ENCODE measurements at regions not wholly inside any gene's neighbourhood (a gene's known extent, or its start where the extent isn't known, plus 50 kb on each side); places are given as distances from the start of the nearest gene placed in this dataset.

DNA sequence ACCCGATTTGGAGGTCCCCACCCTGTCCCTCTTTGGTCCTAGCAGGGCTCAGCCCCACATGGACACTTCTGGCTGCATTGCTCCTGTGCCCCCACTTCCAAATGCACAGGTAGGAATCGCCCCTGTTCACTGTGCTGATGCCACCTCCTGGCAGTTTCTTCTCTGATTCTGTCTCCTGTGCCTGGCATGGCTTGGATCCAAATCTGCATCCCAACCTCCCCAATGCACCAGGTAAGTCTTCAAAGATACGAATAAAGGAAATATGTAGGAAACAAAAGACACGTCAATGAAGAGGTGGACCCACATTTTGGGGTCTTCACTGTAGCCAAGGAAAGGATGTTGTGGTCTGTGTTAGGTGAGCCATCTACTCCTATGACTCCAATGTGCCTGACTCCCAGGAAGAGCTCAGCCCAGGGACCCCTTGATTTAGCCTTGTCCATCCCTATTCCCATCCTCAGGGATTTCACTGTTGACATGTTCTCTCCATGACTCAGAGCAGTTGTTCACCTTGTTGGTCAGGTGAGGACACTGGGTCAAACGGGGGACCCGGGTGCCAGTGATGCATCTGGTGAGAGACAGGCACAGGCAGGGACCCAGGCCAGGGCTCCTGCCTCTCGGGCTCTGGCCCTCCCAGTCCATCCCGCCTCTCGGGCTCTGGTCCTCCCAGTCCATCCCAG is 341.8 kb downstream of the CXCL12 start:
- H3K4me3 ChIP-seq (ENCODE audit: low read length) = no peak overlapping the region
- H3K36me3 ChIP-seq (replicated peaks; ENCODE audit: low read depth, low read length) = no peaks in the 10 kb centered on the region
- no peak overlapping the region for H3K9ac ChIP-seq (ENCODE audit: low read length)
- H2AFZ ChIP-seq (ENCODE audit: low read depth, low read length) = no peak overlapping the region
- H3K9me3 ChIP-seq (ENCODE audit: insufficient read depth, low read length) = no peaks in the 10 kb centered on the region
- no peaks in the 10 kb centered on the region for H3K79me2 ChIP-seq (ENCODE audit: low read length)
- H3K27me3 ChIP-seq (ENCODE audit: low read depth, low read length) = no peaks in the 10 kb centered on the region
- H4K20me1 ChIP-seq (ENCODE audit: insufficient read depth, low read length) = no peaks in the 10 kb centered on the region
- no peak overlapping the region for H3K27ac ChIP-seq (ENCODE audit: low read length)
- H3K4me1 ChIP-seq (ENCODE audit: low read length) = no peaks in the 10 kb centered on the region
- TF ChIP-seq, protein P1, sequence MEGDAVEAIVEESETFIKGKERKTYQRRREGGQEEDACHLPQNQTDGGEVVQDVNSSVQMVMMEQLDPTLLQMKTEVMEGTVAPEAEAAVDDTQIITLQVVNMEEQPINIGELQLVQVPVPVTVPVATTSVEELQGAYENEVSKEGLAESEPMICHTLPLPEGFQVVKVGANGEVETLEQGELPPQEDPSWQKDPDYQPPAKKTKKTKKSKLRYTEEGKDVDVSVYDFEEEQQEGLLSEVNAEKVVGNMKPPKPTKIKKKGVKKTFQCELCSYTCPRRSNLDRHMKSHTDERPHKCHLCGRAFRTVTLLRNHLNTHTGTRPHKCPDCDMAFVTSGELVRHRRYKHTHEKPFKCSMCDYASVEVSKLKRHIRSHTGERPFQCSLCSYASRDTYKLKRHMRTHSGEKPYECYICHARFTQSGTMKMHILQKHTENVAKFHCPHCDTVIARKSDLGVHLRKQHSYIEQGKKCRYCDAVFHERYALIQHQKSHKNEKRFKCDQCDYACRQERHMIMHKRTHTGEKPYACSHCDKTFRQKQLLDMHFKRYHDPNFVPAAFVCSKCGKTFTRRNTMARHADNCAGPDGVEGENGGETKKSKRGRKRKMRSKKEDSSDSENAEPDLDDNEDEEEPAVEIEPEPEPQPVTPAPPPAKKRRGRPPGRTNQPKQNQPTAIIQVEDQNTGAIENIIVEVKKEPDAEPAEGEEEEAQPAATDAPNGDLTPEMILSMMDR (IDR thresholded peaks at IDR 0.05; ENCODE audit: low read depth, low read length) = no peak
- no peak for TF ChIP-seq EZH2phosphoT487 (IDR thresholded peaks at IDR 0.05; ENCODE audit: low read depth)
- H3K4me2 ChIP-seq (ENCODE audit: low read length) = no peak overlapping the region

DNA sequence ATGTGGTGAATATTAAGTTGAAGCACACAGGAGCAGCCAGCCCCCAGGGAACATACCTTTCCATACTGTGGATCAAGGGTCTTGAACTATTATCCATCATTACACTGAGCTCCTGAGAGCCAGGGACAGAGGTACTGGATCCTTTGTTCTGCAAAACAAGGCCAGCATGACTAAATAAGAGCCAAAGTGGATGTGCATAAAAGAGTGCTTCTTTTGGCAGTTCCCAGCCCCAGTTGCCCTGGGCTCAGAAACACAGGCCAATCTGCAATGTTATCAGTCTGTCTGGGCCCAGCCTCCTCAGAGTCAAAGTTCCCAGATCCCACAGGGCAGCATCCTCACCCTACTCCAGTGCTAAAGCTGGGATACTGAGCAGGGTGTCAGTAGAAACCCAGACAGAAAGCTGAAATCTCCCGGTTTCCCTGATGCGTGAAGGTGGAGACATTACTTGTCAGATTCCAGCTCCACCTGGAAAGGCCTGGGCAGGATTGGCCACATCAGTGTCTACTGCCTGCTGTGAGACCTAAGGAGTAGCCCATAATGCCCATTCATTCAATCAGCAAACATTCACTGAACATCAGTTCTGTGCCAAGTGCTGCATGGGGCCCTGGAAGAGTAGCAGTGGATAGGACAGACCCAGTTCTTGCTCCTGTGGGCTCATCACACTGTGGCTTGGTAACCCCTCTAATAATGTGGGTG is 342.7 kb downstream of the CXCL12 start:
- Histone ChIP-seq H3K27ac (ENCODE audit: low read length) (no peak overlapping the region), H3K36me3 (replicated peaks; ENCODE audit: low read depth, low read length) (no peaks in the 10 kb centered on the region)

DNA sequence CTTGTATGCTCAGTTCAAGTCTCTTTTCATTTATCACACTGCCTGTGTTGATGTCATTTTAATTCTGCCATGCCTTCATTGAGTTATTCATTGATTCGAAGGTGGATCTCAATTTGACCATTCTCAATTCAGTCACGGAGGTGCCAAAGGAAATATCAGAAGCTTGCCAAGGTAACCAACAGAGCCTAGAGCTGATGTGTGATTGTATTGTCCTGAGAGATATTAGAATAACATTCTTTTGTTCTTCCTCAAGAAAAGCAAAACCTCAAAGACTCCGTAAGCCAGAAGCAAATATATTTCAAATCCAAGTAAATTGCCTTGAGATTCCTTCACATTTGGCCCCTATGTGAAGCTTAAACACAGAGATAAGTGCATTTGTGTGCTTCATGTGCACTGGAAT is 345.3 kb downstream of the CXCL12 start:
- Histone ChIP-seq H3K4me1 (ENCODE audit: low read length) (no peaks in the 10 kb centered on the region), H3K9me3 (ENCODE audit: insufficient read depth, low read length) (no peaks in the 10 kb centered on the region), H3K27ac (ENCODE audit: low read length) (no peak overlapping the region), H3K36me3 (replicated peaks; ENCODE audit: low read depth, low read length) (no peaks in the 10 kb centered on the region), H3K4me3 (ENCODE audit: low read length) (no peak overlapping the region), H3K4me2 (ENCODE audit: low read length) (no peak overlapping the region), H3K27me3 (ENCODE audit: low read depth, low read length) (no peaks in the 10 kb centered on the region), H2AFZ (ENCODE audit: low read depth, low read length) (no peak overlapping the region), H3K9ac (ENCODE audit: low read length) (no peak overlapping the region), H4K20me1 (ENCODE audit: insufficient read depth, low read length) (no peaks in the 10 kb centered on the region), H3K79me2 (ENCODE audit: low read length) (no peaks in the 10 kb centered on the region)
- no peak for TF ChIP-seq EZH2phosphoT487 (IDR thresholded peaks at IDR 0.05; ENCODE audit: low read depth)
- TF ChIP-seq, protein P1 (IDR thresholded peaks at IDR 0.05; ENCODE audit: low read depth, low read length) = no peak

More for the DNA sequence above, 342.7 kb downstream of the CXCL12 start:
- no peak overlapping the region for H2AFZ ChIP-seq (ENCODE audit: low read depth, low read length)
- H3K9ac ChIP-seq (ENCODE audit: low read length) = no peak overlapping the region
- TF ChIP-seq EZH2phosphoT487 (IDR thresholded peaks at IDR 0.05; ENCODE audit: low read depth) = no peak
- TF ChIP-seq, protein P1 (IDR thresholded peaks at IDR 0.05; ENCODE audit: low read depth, low read length) = no peak
- no peak overlapping the region for H3K4me3 ChIP-seq (ENCODE audit: low read length)
- H3K4me2 ChIP-seq (ENCODE audit: low read length) = no peak overlapping the region
- H3K4me1 ChIP-seq (ENCODE audit: low read length) = no peaks in the 10 kb centered on the region
- H3K9me3 ChIP-seq (ENCODE audit: insufficient read depth, low read length) = no peaks in the 10 kb centered on the region
- H3K79me2 ChIP-seq (ENCODE audit: low read length) = no peaks in the 10 kb centered on the region
- H4K20me1 ChIP-seq (ENCODE audit: insufficient read depth, low read length) = no peaks in the 10 kb centered on the region
- no peaks in the 10 kb centered on the region for H3K27me3 ChIP-seq (ENCODE audit: low read depth, low read length)

DNA sequence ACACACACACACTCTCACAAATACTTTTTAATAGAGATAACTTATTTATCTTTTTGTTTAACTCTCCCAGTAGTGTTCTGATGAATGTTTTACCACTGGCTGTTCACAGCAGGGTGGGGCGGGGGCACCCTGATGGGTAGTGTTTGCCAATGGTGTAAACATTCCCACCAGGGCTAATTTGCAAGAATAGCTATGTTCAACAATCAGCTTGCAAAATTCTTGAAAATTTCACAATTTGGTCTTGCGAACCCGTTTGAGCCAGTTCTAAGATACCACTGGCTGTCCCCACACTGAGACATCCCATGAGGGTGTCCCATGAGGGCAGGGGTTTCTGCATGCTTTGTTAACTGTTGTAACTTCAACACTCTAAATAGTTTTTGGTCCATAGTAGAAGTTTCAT is 348.5 kb downstream of the CXCL12 start:
- Histone ChIP-seq H3K27me3 (ENCODE audit: low read depth, low read length) (no peaks in the 10 kb centered on the region), H3K4me2 (ENCODE audit: low read length) (no peak overlapping the region), H2AFZ (ENCODE audit: low read depth, low read length) (no peak overlapping the region), H4K20me1 (ENCODE audit: insufficient read depth, low read length) (no peaks in the 10 kb centered on the region), H3K4me3 (ENCODE audit: low read length) (no peak overlapping the region), H3K36me3 (replicated peaks; ENCODE audit: low read depth, low read length) (no peaks in the 10 kb centered on the region), H3K27ac (ENCODE audit: low read length) (no peak overlapping the region), H3K9me3 (ENCODE audit: insufficient read depth, low read length) (no peaks in the 10 kb centered on the region), H3K4me1 (ENCODE audit: low read length) (no peaks in the 10 kb centered on the region), H3K79me2 (ENCODE audit: low read length) (no peaks in the 10 kb centered on the region), H3K9ac (ENCODE audit: low read length) (no peak overlapping the region)
- TF ChIP-seq, protein P1 (IDR thresholded peaks at IDR 0.05; ENCODE audit: low read depth, low read length) = no peak
- TF ChIP-seq EZH2phosphoT487 (IDR thresholded peaks at IDR 0.05; ENCODE audit: low read depth) = no peak
